Esophagus muscularis mucosa (tissue), 3 donors: ENCODE measurements at regions not wholly inside any gene's neighbourhood (a gene's known extent, or its start where the extent isn't known, plus 50 kb on each side); places are given as distances from the start of the nearest gene placed in this dataset.

ENCODE experiments used
- POLR2A ChIP-seq: fragments of 450-650 bp; IDR thresholded peaks from one replicate; pipeline ENCODE4 v1.6.1; 2017; ENCODE audit warnings: antibody characterized with exemption, moderate library complexity, mild to moderate bottlenecking, low read depth
- TF ChIP-seq, protein P1 (sequence below), 3 experiments: fragments of 200-600 bp in 2 of 3; fragments of 450-650 bp in 1 of 3; sonication (generic) in 2 of 3; IDR thresholded peaks; one replicate each; pipeline ENCODE4 v1.5.1; 2017 to 2019; ENCODE audit warnings: antibody characterized with exemption in 3 of 3, mild to moderate bottlenecking in 2 of 3, moderate library complexity in 1 of 3

DNA sequence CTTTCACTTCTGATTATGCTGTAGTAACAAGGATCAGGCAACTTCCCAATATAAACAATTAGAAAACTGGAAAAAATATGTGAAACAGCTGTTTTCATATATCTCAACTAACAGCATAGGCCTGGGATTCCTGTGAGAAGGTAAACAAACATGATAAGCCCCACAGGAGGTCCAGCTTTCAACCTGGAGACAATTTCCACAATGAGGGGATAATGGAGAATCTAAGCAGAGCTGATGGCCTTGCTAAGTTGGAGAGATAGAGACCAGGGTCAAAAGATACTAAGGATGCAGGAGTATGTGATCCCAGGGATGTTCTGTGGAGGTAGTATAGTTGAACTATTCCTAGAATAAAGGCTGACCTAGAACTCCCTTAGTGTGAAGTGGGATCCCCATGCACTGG, 452.3 kb upstream of the ACTRT1 start:
- TF ChIP-seq, protein P1, sequence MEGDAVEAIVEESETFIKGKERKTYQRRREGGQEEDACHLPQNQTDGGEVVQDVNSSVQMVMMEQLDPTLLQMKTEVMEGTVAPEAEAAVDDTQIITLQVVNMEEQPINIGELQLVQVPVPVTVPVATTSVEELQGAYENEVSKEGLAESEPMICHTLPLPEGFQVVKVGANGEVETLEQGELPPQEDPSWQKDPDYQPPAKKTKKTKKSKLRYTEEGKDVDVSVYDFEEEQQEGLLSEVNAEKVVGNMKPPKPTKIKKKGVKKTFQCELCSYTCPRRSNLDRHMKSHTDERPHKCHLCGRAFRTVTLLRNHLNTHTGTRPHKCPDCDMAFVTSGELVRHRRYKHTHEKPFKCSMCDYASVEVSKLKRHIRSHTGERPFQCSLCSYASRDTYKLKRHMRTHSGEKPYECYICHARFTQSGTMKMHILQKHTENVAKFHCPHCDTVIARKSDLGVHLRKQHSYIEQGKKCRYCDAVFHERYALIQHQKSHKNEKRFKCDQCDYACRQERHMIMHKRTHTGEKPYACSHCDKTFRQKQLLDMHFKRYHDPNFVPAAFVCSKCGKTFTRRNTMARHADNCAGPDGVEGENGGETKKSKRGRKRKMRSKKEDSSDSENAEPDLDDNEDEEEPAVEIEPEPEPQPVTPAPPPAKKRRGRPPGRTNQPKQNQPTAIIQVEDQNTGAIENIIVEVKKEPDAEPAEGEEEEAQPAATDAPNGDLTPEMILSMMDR (IDR thresholded peaks at IDR 0.05), result no peak
- no peak for TF ChIP-seq POLR2A
